HEK293T (cell line): ENCODE measurements at regions not wholly inside any gene's neighbourhood (a gene's known extent, or its start where the extent isn't known, plus 50 kb on each side); places are given as distances from the start of the nearest gene placed in this dataset.

Experiments used
- ARNT ChIP-seq: fragments of 450-650 bp; IDR thresholded peaks from 2 replicates; pipeline ENCODE4 v1.6.1; 2017; ENCODE audit warnings: mild to moderate bottlenecking
- BHLHE40 ChIP-seq: fragments of 450-650 bp; IDR thresholded peaks from 2 replicates; pipeline ENCODE4 v1.6.1; 2016; ENCODE audit warnings: mild to moderate bottlenecking, moderate library complexity, borderline replicate concordance
- ELF4 ChIP-seq: fragments of 450-650 bp; IDR thresholded peaks from 2 replicates; pipeline ENCODE4 v1.6.1; 2017; ENCODE audit warnings: antibody characterized with exemption
- FOXA1 ChIP-seq: fragments of 450-650 bp; IDR thresholded peaks from 2 replicates; pipeline ENCODE4 v1.6.1; 2016; ENCODE audit warnings: mild to moderate bottlenecking
- FOXK2 ChIP-seq: fragments of 450-650 bp; IDR thresholded peaks from 2 replicates; pipeline ENCODE4 v1.6.1; 2016; ENCODE audit warnings: mild to moderate bottlenecking
- FOXM1 ChIP-seq: fragments of 450-650 bp; IDR thresholded peaks from 2 replicates; pipeline ENCODE4 v1.6.1; 2017; ENCODE audit warnings: mild to moderate bottlenecking, borderline replicate concordance
- HDGF ChIP-seq: fragments of 450-650 bp; IDR thresholded peaks from 2 replicates; pipeline ENCODE4 v1.6.1; 2017; ENCODE audit warnings: antibody characterized with exemption, borderline replicate concordance
- LEF1 ChIP-seq: fragments of 450-650 bp; IDR thresholded peaks from 2 replicates; pipeline ENCODE4 v1.6.1; 2017; ENCODE audit warnings: mild to moderate bottlenecking, borderline replicate concordance
- NFRKB ChIP-seq: fragments of 450-650 bp; IDR thresholded peaks from 2 replicates; pipeline ENCODE4 v1.6.1; 2016; ENCODE audit warnings: mild to moderate bottlenecking, moderate library complexity
- PKNOX1 ChIP-seq: fragments of 450-650 bp; IDR thresholded peaks from 2 replicates; pipeline ENCODE4 v1.6.1; 2016
- SP1 ChIP-seq: fragments of 450-650 bp; IDR thresholded peaks from 2 replicates; pipeline ENCODE4 v1.6.1; 2017
- SUZ12 ChIP-seq: fragments of 450-650 bp; IDR thresholded peaks from 2 replicates; pipeline ENCODE4 v1.6.1; 2016; ENCODE audit warnings: mild to moderate bottlenecking
- TARDBP ChIP-seq: fragments of 450-650 bp; IDR thresholded peaks from 2 replicates; pipeline ENCODE4 v1.6.1; 2016
- ZNF384 ChIP-seq: fragments of 450-650 bp; IDR thresholded peaks from 2 replicates; pipeline ENCODE4 v1.6.1; 2016

DNA sequence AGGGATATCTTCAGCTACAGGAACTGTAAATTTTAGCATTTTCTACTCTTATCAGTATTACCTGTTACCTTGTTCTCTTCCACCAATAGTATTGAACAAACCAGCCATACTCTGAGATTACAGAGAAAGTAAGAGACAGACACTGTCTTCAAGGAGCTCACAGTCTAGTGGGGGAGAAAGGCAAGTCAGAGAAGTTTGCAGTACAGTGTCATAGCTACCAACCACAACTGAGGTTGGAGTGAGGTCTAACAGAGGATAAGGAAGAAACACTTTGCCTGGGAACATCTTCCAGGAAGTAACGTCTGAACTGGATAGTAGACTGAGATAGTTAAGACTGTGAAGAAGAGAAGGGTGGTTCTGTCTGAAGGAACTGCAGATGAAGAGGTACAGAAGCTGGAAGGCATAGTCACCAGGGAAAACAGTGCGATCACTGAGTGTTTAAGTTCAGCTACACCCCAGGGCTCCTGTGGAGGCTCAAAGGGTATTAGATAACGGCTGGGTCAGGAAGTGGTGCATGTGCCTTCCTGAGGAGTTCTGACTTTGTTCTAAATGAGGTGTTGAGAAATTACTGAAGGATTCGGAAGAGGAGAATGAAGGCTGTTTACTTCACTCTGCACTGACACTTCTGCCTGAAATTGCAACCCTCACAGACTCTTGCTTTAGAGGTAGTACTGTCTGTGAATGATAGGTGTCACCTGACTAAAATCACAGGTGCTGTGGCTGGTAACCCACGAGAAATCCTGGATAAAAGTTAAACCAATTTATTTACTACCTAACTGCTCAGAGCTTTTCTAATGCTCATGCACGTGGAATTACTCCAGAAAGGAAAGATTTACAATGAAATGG lies 841.6 kb downstream of the MAT2B start:
- no peak for TF ChIP-seq ZNF384
- TF ChIP-seq FOXM1 = no peak
- no peak for TF ChIP-seq ARNT
- no peak for TF ChIP-seq LEF1
- no peak for TF ChIP-seq SUZ12
- TF ChIP-seq SP1 = no peak
- TF ChIP-seq HDGF = no peak
- TF ChIP-seq TARDBP = no peak
- no peak for TF ChIP-seq BHLHE40
- no peak for TF ChIP-seq FOXA1
- no peak for TF ChIP-seq ELF4
- TF ChIP-seq NFRKB = no peak
- no peak for TF ChIP-seq FOXK2
- TF ChIP-seq PKNOX1 = no peak
